ENCODE measurements at regions not wholly inside any gene's neighbourhood (a gene's known extent, or its start where the extent isn't known, plus 50 kb on each side); places are given as distances from the start of the nearest gene placed in this dataset.

GRCh38 chr3:135393898-135394525 lies 571.5 kb upstream of the PPP2R3A start:
- Histone ChIP-seq H3K27ac (ENCODE audit: low read depth in 1 of 2, low read length in 2 of 2) (no peak overlapping the region), H3K36me3 (ENCODE audit: control insufficient read depth in 4 of 4, insufficient read depth in 3 of 4, low read depth in 1 of 4, low read length in 3 of 4) (no peaks in the 10 kb centered on the region), H3K4me3 (ENCODE audit: low read depth in 1 of 3, low read length in 3 of 3) (no peak overlapping the region), H3K9ac (ENCODE audit: low read depth in 1 of 2, low read length in 2 of 2) (no peak overlapping the region), H3K9me3 (ENCODE audit: control insufficient read depth in 4 of 4, low read length in 3 of 4) (peaks cover 1 to 15% (median 10%) of the 10 kb centered on the region in 4 donors), H3K4me1 (ENCODE audit: control insufficient read depth in 4 of 4, insufficient read depth in 4 of 4, low read length in 3 of 4) (no peaks in the 10 kb centered on the region), H3K27me3 (ENCODE audit: control insufficient read depth in 4 of 4, insufficient read depth in 4 of 4, low read length in 3 of 4) (no peaks in the 10 kb centered on the region)
- no peak for DNase-seq (ENCODE audit: low spot score)
- no peak for TF ChIP-seq SP1 (IDR thresholded peaks at IDR 0.05)
- TF ChIP-seq HNF4A (conservative IDR thresholded peaks at IDR 0.05): no peak
- TF ChIP-seq FOXA1 (IDR thresholded peaks at IDR 0.05): no peak
- TF ChIP-seq TAF1 (conservative IDR thresholded peaks at IDR 0.05): no peak
- TF ChIP-seq MAX (IDR thresholded peaks at IDR 0.05): no peak
- WGBS: 57% methylated on average over 4 of the region's 4 CpGs

GRCh38 chr3:135412475-135412874 lies 553.1 kb upstream of the PPP2R3A start:
- 71% methylated on average over 2 of the region's 2 CpGs for WGBS
- DNase-seq (ENCODE audit: low spot score): no peak
- Histone ChIP-seq H3K4me3 (ENCODE audit: low read depth in 1 of 3, low read length in 3 of 3) (no peak overlapping the region), H3K36me3 (ENCODE audit: control insufficient read depth in 4 of 4, insufficient read depth in 3 of 4, low read depth in 1 of 4, low read length in 3 of 4) (no peaks in the 10 kb centered on the region), H3K9ac (ENCODE audit: low read depth in 1 of 2, low read length in 2 of 2) (no peak overlapping the region), H3K27ac (ENCODE audit: low read depth in 1 of 2, low read length in 2 of 2) (no peak overlapping the region), H3K4me1 (ENCODE audit: control insufficient read depth in 4 of 4, insufficient read depth in 4 of 4, low read length in 3 of 4) (no peaks in the 10 kb centered on the region), H3K27me3 (ENCODE audit: control insufficient read depth in 4 of 4, insufficient read depth in 4 of 4, low read length in 3 of 4) (peaks cover 0 to 2% (median 0%) of the 10 kb centered on the region in 4 donors), H3K9me3 (ENCODE audit: control insufficient read depth in 4 of 4, low read length in 3 of 4) (no peaks in the 10 kb centered on the region)
- TF ChIP-seq, protein P1, sequence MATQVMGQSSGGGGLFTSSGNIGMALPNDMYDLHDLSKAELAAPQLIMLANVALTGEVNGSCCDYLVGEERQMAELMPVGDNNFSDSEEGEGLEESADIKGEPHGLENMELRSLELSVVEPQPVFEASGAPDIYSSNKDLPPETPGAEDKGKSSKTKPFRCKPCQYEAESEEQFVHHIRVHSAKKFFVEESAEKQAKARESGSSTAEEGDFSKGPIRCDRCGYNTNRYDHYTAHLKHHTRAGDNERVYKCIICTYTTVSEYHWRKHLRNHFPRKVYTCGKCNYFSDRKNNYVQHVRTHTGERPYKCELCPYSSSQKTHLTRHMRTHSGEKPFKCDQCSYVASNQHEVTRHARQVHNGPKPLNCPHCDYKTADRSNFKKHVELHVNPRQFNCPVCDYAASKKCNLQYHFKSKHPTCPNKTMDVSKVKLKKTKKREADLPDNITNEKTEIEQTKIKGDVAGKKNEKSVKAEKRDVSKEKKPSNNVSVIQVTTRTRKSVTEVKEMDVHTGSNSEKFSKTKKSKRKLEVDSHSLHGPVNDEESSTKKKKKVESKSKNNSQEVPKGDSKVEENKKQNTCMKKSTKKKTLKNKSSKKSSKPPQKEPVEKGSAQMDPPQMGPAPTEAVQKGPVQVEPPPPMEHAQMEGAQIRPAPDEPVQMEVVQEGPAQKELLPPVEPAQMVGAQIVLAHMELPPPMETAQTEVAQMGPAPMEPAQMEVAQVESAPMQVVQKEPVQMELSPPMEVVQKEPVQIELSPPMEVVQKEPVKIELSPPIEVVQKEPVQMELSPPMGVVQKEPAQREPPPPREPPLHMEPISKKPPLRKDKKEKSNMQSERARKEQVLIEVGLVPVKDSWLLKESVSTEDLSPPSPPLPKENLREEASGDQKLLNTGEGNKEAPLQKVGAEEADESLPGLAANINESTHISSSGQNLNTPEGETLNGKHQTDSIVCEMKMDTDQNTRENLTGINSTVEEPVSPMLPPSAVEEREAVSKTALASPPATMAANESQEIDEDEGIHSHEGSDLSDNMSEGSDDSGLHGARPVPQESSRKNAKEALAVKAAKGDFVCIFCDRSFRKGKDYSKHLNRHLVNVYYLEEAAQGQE (IDR thresholded peaks at IDR 0.05): no peak

- Histone ChIP-seq H3K36me3 (ENCODE audit: control insufficient read depth in 4 of 4, insufficient read depth in 3 of 4, low read depth in 1 of 4, low read length in 3 of 4) (no peaks in the 10 kb centered on the region), H3K9ac (ENCODE audit: low read depth in 1 of 2, low read length in 2 of 2) (no peak overlapping the region)
- WGBS: 87% methylated on average over 2 of the region's 2 CpGs
These were observed 549.3 kb upstream of the PPP2R3A start for GRCh38 chr3:135416182-135416581.

More at GRCh38 chr3:135416182-135416581, 549.3 kb upstream of the PPP2R3A start:
- no peaks in the 10 kb centered on the region for H3K4me1 ChIP-seq (ENCODE audit: control insufficient read depth in 4 of 4, insufficient read depth in 4 of 4, low read length in 3 of 4)
- H3K9me3 ChIP-seq (ENCODE audit: control insufficient read depth in 4 of 4, low read length in 3 of 4): no peaks in the 10 kb centered on the region
- DNase-seq (ENCODE audit: low spot score): no peak
- H3K27me3 ChIP-seq (ENCODE audit: control insufficient read depth in 4 of 4, insufficient read depth in 4 of 4, low read length in 3 of 4): peaks cover 0 to 2% (median 0%) of the 10 kb centered on the region in 4 donors
- no peak overlapping the region for H3K27ac ChIP-seq (ENCODE audit: low read depth in 1 of 2, low read length in 2 of 2)
- no peak for TF ChIP-seq MAX (IDR thresholded peaks at IDR 0.05)
- no peak for TF ChIP-seq HNF4A (conservative IDR thresholded peaks at IDR 0.05)
- no peak for TF ChIP-seq YY1 (IDR thresholded peaks at IDR 0.05)
- no peak for TF ChIP-seq ATF3 (IDR thresholded peaks at IDR 0.05)
- no peak for TF ChIP-seq CTCF (IDR thresholded peaks at IDR 0.05; ENCODE audit: low read depth, low read length, missing input control)
- TF ChIP-seq JUND (IDR thresholded peaks at IDR 0.05): no peak
- TF ChIP-seq, protein P1 (IDR thresholded peaks at IDR 0.05): no peak
- no peak for TF ChIP-seq RAD21 (IDR thresholded peaks at IDR 0.05)
- TF ChIP-seq FOXA2 (IDR thresholded peaks at IDR 0.05): no peak
- no peak overlapping the region for H3K4me3 ChIP-seq (ENCODE audit: low read depth in 1 of 3, low read length in 3 of 3)

Data from liver (tissue), 8 donors.